GM21381 (cell line): ENCODE measurements at regions not wholly inside any gene's neighbourhood (a gene's known extent, or its start where the extent isn't known, plus 50 kb on each side); places are given as distances from the start of the nearest gene placed in this dataset.

Source experiments
- ATAC-seq: cut with Tn5 transposase; IDR thresholded peaks from one replicate; pipeline ENCODE4 v1.9.1; 2021; ENCODE audit warnings: mild to moderate bottlenecking, moderate library complexity; ENCODE audit not compliant: unreplicated experiment

DNA sequence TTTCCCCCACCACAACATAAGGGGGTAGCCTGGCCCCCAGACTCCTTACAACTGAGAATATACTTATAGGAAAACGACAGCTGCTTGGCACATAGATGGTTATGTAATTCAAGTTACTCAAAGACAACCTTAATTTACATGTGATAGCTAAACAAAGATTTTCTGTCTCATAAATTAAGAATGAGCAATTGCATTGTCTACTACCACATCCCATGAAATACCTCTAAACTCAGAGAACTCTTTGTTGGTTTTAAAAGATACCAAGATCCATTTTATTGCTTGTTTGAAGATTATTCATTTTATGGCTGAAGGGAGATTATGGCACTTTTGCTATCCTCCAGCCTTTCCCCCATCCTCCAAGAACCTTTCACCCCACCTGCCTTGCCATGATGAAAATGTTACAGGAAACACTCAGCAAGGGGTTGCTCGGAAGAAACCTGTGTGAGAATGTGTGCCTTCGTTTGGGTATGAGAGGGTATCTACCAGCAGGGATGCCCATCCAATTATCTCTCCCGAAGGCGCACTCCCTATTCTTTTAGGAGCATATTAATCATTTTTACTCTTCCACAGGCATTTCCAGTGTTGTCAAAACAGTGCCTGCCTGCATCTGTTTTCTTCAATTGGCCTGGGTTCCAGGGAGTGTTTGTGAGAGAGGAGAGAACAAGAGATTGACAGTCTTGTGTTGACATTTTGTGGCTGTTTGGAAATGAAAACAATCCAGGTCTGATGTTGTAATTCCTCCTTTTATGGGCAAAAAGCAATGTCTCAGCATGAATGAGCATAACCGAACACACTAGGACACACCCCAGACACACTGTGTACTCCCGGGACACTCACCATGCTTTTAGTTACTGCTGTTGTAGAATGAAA, 208.0 kb upstream of the ANKRD55 start:
- ATAC-seq: no peak

DNA sequence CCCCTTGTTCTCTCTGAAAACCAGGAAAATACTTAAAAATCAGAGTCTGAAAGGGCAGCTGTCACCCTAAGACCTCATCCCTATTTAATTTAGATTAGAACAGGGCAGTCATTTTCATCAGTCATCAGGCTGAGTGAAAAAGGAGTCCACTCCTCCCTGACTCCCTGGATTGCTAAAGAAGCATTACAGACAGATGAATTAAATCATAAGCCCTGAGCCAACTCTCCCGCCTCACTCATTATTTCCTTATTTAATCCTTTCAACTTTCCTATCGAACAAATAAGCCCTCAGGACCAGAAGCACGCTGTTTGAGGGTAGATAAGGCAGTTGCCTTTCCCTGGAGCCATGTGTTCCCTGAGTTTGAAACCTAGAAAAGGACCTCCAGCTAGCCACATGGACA, 201.9 kb upstream of the ANKRD55 start:
- ATAC-seq: no peak

GRCh38 chr5:56433039-56433617, 200.0 kb upstream of the ANKRD55 start:
- no peak for ATAC-seq

DNA sequence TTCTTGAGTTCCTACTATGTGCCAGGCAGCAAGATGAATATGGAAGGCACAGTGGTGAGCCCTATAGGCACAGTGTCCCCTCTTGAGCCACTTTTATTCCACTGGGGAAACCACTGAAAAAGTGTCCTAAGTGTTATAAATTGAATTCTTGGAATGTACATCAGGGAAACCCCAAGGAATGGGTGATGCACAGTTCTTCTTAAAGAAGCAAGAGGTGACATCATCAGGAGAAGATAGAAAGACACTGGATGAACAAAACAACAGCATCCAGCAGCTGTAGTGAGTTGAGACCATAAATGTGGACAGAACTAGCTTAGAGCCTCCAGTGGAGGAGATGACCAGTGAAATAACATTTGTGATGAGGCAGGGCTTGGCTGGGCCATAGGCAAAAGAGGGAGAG, 199.2 kb upstream of the ANKRD55 start:
- no peak for ATAC-seq

- no peak for ATAC-seq
Observed at GRCh38 chr5:56430422-56430821, 197.3 kb upstream of the ANKRD55 start.

DNA sequence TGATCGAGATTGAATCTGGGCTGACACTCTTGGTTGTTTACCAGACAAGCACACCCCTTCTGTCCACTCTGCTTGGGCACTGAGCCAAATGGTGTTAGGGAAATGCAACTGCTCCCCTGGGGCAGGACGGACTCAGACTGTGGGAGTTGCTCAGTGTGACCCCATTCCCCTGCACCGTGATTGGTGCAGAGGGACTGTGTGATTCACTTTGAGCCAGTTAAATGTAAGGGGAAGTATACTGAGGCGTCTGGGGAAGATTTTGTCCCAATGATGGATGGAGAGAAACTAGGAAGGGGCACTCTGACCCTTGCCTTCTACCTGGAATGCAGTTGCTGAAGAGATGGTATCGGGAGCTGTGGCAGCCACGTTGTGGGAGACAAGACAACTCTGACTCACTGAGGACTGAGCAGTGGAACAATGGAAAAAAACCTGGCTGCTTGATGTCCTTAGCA, 196.0 kb upstream of the ANKRD55 start:
- no peak for ATAC-seq

GRCh38 chr5:56426693-56427092, 193.6 kb upstream of the ANKRD55 start:
- ATAC-seq: no peak

GRCh38 chr5:56422076-56422762, 189.1 kb upstream of the ANKRD55 start:
- ATAC-seq: no peak

DNA sequence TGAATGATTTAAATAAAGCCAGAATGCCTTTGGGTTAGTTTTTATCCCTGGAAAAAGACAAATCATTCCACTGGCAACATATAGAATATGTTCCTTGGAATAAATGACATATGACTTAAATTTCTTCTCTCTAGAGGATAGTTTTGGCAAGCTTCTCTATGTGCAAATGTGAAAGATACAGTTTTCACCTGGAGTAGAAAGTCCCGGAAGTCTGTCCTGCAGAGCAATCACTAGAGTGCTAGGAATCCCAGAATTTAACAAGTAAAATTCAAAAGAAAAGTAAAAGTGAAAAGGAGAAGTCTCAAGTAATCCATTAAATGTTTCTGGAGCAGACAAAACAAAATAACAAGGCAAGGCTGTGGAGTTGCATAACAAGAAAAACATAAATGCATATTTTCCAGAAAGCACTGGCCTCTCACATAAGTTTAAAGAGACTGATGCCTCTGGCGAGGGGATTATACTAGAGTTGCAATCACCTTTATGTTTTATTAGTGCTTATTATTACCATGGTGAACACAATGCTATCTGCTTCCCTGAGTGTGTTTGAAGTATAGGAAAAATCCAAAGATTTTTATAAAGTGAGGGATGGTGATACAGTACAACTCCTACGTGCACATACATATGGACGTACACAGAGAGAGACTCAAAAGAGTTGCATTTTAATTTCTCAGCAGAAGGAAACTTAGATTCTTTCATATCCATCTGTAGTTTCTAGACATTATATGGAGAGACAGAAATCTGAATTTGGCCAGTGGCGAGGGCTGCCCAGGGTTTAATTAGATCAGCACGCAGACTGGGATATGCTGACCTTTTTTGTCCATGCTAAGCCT, 188.3 kb upstream of the ANKRD55 start:
- ATAC-seq: no peak

DNA sequence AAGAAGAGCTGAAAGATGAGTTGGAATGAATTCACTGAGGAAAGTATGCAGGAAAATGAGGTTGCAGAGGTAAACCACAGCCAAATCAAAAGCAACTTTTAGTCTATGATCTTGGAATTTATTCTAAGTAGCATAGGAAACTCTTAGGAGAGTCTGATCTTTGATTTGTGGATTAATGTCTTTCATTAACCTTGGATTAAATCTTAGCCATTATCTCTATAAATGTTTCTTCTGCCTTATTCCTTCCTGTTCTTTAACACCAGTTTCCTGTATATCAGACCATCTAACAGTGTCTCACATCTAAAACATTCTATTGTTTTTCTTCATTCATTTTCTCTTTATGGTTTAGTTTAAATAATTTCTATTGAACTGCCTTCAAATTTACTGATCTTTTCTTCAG, 187.2 kb upstream of the ANKRD55 start:
- ATAC-seq: no peak

- no peak for ATAC-seq
Observed at GRCh38 chr5:56419667-56420066, 186.5 kb upstream of the ANKRD55 start.

DNA sequence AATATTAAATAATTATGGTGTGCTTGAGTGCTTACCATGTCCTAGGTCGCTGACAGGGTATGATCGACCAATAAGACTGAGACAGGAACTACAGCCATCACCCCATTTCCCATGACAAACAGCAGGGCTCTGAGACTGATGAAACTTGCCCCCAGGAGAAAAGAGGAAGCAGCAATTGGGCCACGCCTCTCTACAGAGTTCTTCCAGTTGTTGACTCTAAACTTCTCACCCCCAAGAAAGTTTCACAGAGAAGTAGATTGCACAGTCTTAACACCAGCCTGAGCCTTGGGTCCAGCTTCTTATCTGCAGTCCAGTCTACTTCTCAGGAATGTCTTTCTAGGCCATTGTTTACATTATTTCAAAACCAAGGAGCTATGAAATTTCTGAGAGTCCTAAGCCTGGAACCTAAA, 182.2 kb upstream of the ANKRD55 start:
- peak; percentile 86 for ATAC-seq

- ATAC-seq: no peak
Observed at GRCh38 chr5:56414066-56414465, 180.9 kb upstream of the ANKRD55 start.

GRCh38 chr5:56413546-56413945, 180.4 kb upstream of the ANKRD55 start:
- no peak for ATAC-seq

GRCh38 chr5:56412601-56413379, 179.7 kb upstream of the ANKRD55 start:
- ATAC-seq: peak; percentile 81

DNA sequence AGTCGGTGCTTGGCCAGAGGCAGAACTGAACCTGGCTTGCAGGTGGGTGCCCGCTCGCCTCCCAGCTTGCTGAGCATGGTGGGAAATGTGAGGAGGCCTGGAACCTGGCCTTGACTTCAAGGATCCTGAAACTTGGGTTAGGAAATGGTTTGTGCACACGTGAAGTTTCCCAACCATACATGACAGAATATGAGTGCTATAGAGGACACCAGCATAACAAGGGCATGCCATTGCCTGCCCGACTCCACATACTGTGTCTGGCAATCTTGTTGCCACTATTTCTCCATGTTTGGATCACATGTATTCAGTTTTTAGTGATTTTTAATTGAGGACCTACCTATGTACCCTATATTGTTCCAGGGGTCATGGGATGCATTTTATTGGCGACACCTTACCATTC, 177.6 kb upstream of the ANKRD55 start:
- ATAC-seq: no peak

GRCh38 chr5:56409331-56410190, 176.4 kb upstream of the ANKRD55 start:
- ATAC-seq: no peak

DNA sequence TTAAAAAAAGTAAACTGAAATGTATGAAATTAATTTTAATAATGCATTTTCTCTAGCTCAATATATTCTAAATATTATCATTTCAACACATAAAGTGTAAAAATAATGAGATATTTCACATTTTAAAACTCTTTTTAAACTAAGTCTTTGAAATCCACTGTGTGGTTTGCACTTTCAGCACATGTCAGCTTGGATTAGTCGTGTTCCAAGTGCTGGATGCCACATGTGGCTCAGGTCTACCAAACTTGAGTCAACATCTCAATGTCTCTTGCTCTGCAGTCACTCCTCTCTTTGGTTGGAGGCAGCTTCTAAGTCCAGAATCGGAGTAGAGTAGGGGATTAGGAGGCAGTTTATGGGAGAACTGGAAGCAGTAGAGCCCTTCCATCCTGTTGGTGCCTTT, 173.7 kb upstream of the ANKRD55 start:
- no peak for ATAC-seq

- no peak for ATAC-seq
Observed at GRCh38 chr5:56406221-56406620, 173.1 kb upstream of the ANKRD55 start.
